HEK293 (cell line): ENCODE measurements at regions not wholly inside any gene's neighbourhood (a gene's known extent, or its start where the extent isn't known, plus 50 kb on each side); places are given as distances from the start of the nearest gene placed in this dataset.

ENCODE experiments used
- CTCF ChIA-PET: fragments of 350-600 bp; formaldehyde crosslinking; extraction: SDS; loops from one replicate; lab custom pipeline; 2021; ENCODE audit warnings: antibody characterized with exemption; lab: Yijun Ruan, JAX
- POLR2A ChIA-PET: fragments of 300-600 bp; formaldehyde crosslinking; extraction: SDS; loops from one replicate; lab custom pipeline; 2020; ENCODE audit warnings: antibody characterized with exemption, inconsistent platforms; lab: Yijun Ruan, JAX
- H3K27ac ChIP-seq: fragments of 200-500 bp; sonication (Bioruptor generic); 2 replicates; pipeline ENCODE4 v1.5.1; 2014; ENCODE audit warnings: low read depth, low read length, control low read depth, inconsistent platforms; ENCODE audit errors: extremely low read depth
- H3K36me3 ChIP-seq, 2 experiments: fragments of 200-500 bp in 1 of 2; sonication (Bioruptor generic) in 1 of 2; 1 replicate in 1 of 2; 2 replicates in 1 of 2; pipeline ENCODE4 v1.5.1; 2014 to 2017; ENCODE audit warnings: inconsistent platforms in 2 of 2, low read length in 2 of 2; ENCODE audit not compliant: control insufficient read depth in 2 of 2, insufficient read depth in 1 of 2
- H3K4me1 ChIP-seq: fragments of 200-500 bp; sonication (Bioruptor generic); 2 replicates; pipeline ENCODE4 v1.5.1; 2014; ENCODE audit warnings: mild to moderate bottlenecking, low read length, inconsistent platforms; ENCODE audit not compliant: control insufficient read depth, insufficient read depth
- H3K4me3 ChIP-seq: 2 replicates; pipeline ENCODE4 v1.5.1; 2011; ENCODE audit warnings: low read depth, mild to moderate bottlenecking, control low read depth, low read length, moderate library complexity
- H3K9me3 ChIP-seq: fragments of 200-500 bp; sonication (Bioruptor generic); 2 replicates; pipeline ENCODE4 v1.5.1; 2014; ENCODE audit warnings: low read depth, low read length, inconsistent platforms; ENCODE audit not compliant: control insufficient read depth, insufficient read depth
- GLI2 ChIP-seq: fragments of 450-650 bp; formaldehyde crosslinking; IDR thresholded peaks from 2 replicates; pipeline ENCODE4; 2017; ENCODE audit warnings: missing biosample characterization, missing genetic modification characterization, low read depth, borderline replicate concordance
- GLI4 ChIP-seq: fragments of 450-650 bp; formaldehyde crosslinking; IDR thresholded peaks from 2 replicates; pipeline ENCODE4 v1.5.1; 2016; ENCODE audit warnings: missing biosample characterization, missing genetic modification characterization
- HOXD13 ChIP-seq: sonication (generic); formaldehyde crosslinking; IDR thresholded peaks from 2 replicates; pipeline ENCODE4 v1.8.0; 2022; ENCODE audit warnings: missing genetic modification reagents, borderline replicate concordance
- MYNN ChIP-seq: fragments of 450-650 bp; formaldehyde crosslinking; IDR thresholded peaks from 2 replicates; pipeline ENCODE4 v1.5.1; 2016; ENCODE audit warnings: missing biosample characterization, missing genetic modification characterization, borderline replicate concordance
- PATZ1 ChIP-seq: fragments of 450-650 bp; formaldehyde crosslinking; IDR thresholded peaks from 2 replicates; pipeline ENCODE4 v1.5.1; 2016; ENCODE audit warnings: missing biosample characterization, missing genetic modification characterization
- PRDM1 ChIP-seq: fragments of 450-650 bp; formaldehyde crosslinking; IDR thresholded peaks from 2 replicates; pipeline ENCODE4; 2016; ENCODE audit warnings: missing biosample characterization, missing genetic modification characterization
- SCRT2 ChIP-seq: fragments of 450-650 bp; formaldehyde crosslinking; IDR thresholded peaks from 2 replicates; pipeline ENCODE4 v1.5.1; 2016; ENCODE audit warnings: missing biosample characterization, missing genetic modification characterization
- SP7 ChIP-seq: fragments of 450-650 bp; formaldehyde crosslinking; IDR thresholded peaks from 2 replicates; pipeline ENCODE4 v1.5.1; 2016; ENCODE audit warnings: missing biosample characterization, missing genetic modification characterization
- ZBTB20 ChIP-seq: fragments of 450-650 bp; formaldehyde crosslinking; IDR thresholded peaks from 2 replicates; pipeline ENCODE4 v1.5.1; 2016; ENCODE audit warnings: missing biosample characterization, missing genetic modification characterization
- ZIC2 ChIP-seq: fragments of 450-650 bp; formaldehyde crosslinking; IDR thresholded peaks from 2 replicates; pipeline ENCODE4 v1.5.1; 2016; ENCODE audit warnings: missing biosample characterization, missing genetic modification characterization
- ZNF155 ChIP-seq: fragments of 450-650 bp; formaldehyde crosslinking; IDR thresholded peaks from 2 replicates; pipeline ENCODE4 v1.5.1; 2016; ENCODE audit warnings: missing biosample characterization, missing genetic modification characterization
- ZNF214 ChIP-seq: fragments of 450-650 bp; formaldehyde crosslinking; IDR thresholded peaks from 2 replicates; pipeline ENCODE4 v1.5.1; 2017; ENCODE audit warnings: missing biosample characterization, mild to moderate bottlenecking, missing genetic modification characterization, borderline replicate concordance
- ZNF24 ChIP-seq: fragments of 450-650 bp; formaldehyde crosslinking; IDR thresholded peaks from 2 replicates; pipeline ENCODE4 v1.5.1; 2016; ENCODE audit warnings: missing biosample characterization, missing genetic modification characterization
- ZNF266 ChIP-seq: fragments of 450-650 bp; formaldehyde crosslinking; IDR thresholded peaks from 2 replicates; pipeline ENCODE4 v1.5.1; 2016; ENCODE audit warnings: missing biosample characterization, missing genetic modification characterization, low read depth
- ZNF324 ChIP-seq: fragments of 450-650 bp; formaldehyde crosslinking; IDR thresholded peaks from 2 replicates; pipeline ENCODE4 v1.5.1; 2016; ENCODE audit warnings: missing biosample characterization, missing genetic modification characterization
- ZNF350 ChIP-seq: fragments of 450-650 bp; formaldehyde crosslinking; IDR thresholded peaks from 2 replicates; pipeline ENCODE4 v1.5.0; 2017; ENCODE audit warnings: missing biosample characterization, mild to moderate bottlenecking, missing genetic modification characterization
- ZNF404 ChIP-seq: fragments of 450-650 bp; formaldehyde crosslinking; IDR thresholded peaks from 2 replicates; pipeline ENCODE4 v1.5.1; 2017; ENCODE audit warnings: missing biosample characterization, missing genetic modification characterization
- ZNF423 ChIP-seq: fragments of 450-650 bp; formaldehyde crosslinking; IDR thresholded peaks from 2 replicates; pipeline ENCODE4 v1.5.1; 2016; ENCODE audit warnings: missing biosample characterization, missing genetic modification characterization
- ZNF433 ChIP-seq: fragments of 450-650 bp; formaldehyde crosslinking; IDR thresholded peaks from 2 replicates; pipeline ENCODE4 v1.5.1; 2016; ENCODE audit warnings: missing biosample characterization, missing genetic modification characterization, low read depth
- ZNF473 ChIP-seq: fragments of 450-650 bp; formaldehyde crosslinking; IDR thresholded peaks from 2 replicates; pipeline ENCODE4 v1.5.1; 2017; ENCODE audit warnings: missing biosample characterization, missing genetic modification characterization
- ZNF48 ChIP-seq: fragments of 450-650 bp; formaldehyde crosslinking; IDR thresholded peaks from 2 replicates; pipeline ENCODE4 v1.5.1; 2016; ENCODE audit warnings: missing biosample characterization, missing genetic modification characterization
- ZNF501 ChIP-seq: fragments of 450-650 bp; formaldehyde crosslinking; IDR thresholded peaks from 2 replicates; pipeline ENCODE4 v1.5.1; 2016; ENCODE audit warnings: missing biosample characterization, missing genetic modification characterization
- ZNF513 ChIP-seq: fragments of 450-650 bp; IDR thresholded peaks from 2 replicates; pipeline ENCODE4 v1.5.1; 2018; ENCODE audit warnings: missing biosample characterization, missing genetic modification characterization
- ZNF529 ChIP-seq: fragments of 450-650 bp; formaldehyde crosslinking; IDR thresholded peaks from 2 replicates; pipeline ENCODE4 v1.5.1; 2017; ENCODE audit warnings: missing genetic modification characterization, missing biosample characterization; ENCODE audit not compliant: insufficient replicate concordance
- ZNF621 ChIP-seq: fragments of 450-650 bp; formaldehyde crosslinking; IDR thresholded peaks from 2 replicates; pipeline ENCODE4 v1.5.1; 2017; ENCODE audit warnings: missing biosample characterization, missing genetic modification characterization
- ZNF623 ChIP-seq: fragments of 450-650 bp; formaldehyde crosslinking; IDR thresholded peaks from 2 replicates; pipeline ENCODE4 v1.5.1; 2016; ENCODE audit warnings: missing biosample characterization, missing genetic modification characterization
- ZSCAN18 ChIP-seq: fragments of 450-650 bp; formaldehyde crosslinking; IDR thresholded peaks from 2 replicates; pipeline ENCODE4 v1.5.1; 2016; ENCODE audit warnings: missing biosample characterization, missing genetic modification characterization
- ZSCAN23 ChIP-seq: fragments of 450-650 bp; formaldehyde crosslinking; IDR thresholded peaks from 2 replicates; pipeline ENCODE4 v1.5.1; 2016; ENCODE audit warnings: missing biosample characterization, missing genetic modification characterization
- ZSCAN30 ChIP-seq: fragments of 450-650 bp; IDR thresholded peaks from 2 replicates; pipeline ENCODE4 v1.5.1; 2018; ENCODE audit warnings: missing biosample characterization, mild to moderate bottlenecking, missing genetic modification characterization, moderate library complexity
- TF ChIP-seq, protein P1 (sequence below): fragments of 450-650 bp; formaldehyde crosslinking; optimal IDR thresholded peaks from 2 replicates; pipeline ENCODE3; 2016; ENCODE audit warnings: missing biosample characterization, mild to moderate bottlenecking, missing genetic modification characterization

DNA sequence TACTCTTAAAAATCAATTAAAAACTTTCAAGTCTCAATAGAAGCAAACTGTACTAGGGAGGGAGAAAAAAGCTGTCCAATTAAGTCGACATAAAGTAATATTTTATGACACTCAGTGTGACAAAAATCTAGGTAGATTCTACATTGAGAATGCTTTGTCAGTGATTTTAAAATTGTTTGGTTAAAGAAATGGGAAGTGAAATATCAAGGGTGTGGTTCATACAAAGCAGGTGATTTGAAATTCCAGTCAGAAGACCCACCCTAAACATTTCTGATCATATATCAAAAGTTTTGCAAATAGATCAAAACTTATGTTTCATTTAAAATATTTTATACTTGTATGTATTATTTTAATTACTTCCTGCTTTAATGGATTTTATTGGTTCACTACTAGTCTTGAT, 338.9 kb upstream of the DCC start:
- ChIA-PET POLR2A (no interaction called here), CTCF (no interaction called here)
- Histone ChIP-seq H3K9me3 (no peaks in the 10 kb centered on the region), H3K4me1 (no peaks in the 10 kb centered on the region), H3K4me3 (no peak overlapping the region), H3K36me3 (no peaks in the 10 kb centered on the region), H3K27ac (no peak overlapping the region)
- no peak for TF ChIP-seq SP7
- TF ChIP-seq ZNF501 (tag by site-specific recombination), result no peak
- no peak for TF ChIP-seq HOXD13
- no peak for TF ChIP-seq ZNF350 (tag by site-specific recombination)
- no peak for TF ChIP-seq ZNF433 (tag by site-specific recombination)
- TF ChIP-seq ZNF324, result no peak
- TF ChIP-seq PATZ1 (tag by site-specific recombination), result no peak
- TF ChIP-seq ZNF623 (tag by site-specific recombination), result no peak
- TF ChIP-seq ZNF24 (tag by site-specific recombination), result no peak
- no peak for TF ChIP-seq ZBTB20 (tag by site-specific recombination)
- TF ChIP-seq ZNF404 (tag by site-specific recombination), result no peak
- TF ChIP-seq ZSCAN18 (tag by site-specific recombination), result no peak
- TF ChIP-seq ZNF473, result no peak

DNA sequence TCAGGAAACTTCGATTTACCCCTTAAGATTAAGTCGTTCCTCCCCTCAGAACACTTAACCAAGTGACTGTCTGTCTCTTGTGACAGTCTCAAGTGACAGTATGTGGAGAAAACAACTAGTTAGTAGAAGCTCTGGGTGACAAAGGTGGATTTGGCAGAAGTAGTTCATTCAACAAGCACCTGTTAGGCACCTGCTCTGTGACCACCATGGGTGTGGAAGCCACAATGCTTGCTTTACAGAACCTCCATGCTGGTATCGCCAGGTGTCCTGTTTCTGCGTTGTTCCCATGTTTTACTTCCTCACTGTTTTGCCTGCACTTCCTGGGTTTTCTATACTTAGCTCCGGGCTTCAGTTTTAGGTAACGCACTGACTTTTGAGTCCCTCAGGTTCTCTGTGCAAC, 337.4 kb upstream of the DCC start:
- Histone ChIP-seq H3K4me1 (no peaks in the 10 kb centered on the region), H3K9me3 (no peaks in the 10 kb centered on the region), H3K4me3 (no peak overlapping the region), H3K36me3 (no peaks in the 10 kb centered on the region), H3K27ac (no peak overlapping the region)
- ChIA-PET POLR2A (no interaction called here), CTCF (interaction anchor here (0.7 kb wide), 1 partner anchor 19 kb away, joined by 3 read pairs; no protein-coding TSS in a partner anchor)
- TF ChIP-seq, protein P1, sequence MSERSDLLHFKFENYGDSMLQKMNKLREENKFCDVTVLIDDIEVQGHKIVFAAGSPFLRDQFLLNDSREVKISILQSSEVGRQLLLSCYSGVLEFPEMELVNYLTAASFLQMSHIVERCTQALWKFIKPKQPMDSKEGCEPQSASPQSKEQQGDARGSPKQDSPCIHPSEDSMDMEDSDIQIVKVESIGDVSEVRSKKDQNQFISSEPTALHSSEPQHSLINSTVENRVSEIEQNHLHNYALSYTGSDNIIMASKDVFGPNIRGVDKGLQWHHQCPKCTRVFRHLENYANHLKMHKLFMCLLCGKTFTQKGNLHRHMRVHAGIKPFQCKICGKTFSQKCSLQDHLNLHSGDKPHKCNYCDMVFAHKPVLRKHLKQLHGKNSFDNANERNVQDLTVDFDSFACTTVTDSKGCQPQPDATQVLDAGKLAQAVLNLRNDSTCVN, result no peak
- TF ChIP-seq GLI4 (no peak), SCRT2 (tag by site-specific recombination) (peak; percentile 49), ZNF155 (tag by site-specific recombination) (no peak)

DNA sequence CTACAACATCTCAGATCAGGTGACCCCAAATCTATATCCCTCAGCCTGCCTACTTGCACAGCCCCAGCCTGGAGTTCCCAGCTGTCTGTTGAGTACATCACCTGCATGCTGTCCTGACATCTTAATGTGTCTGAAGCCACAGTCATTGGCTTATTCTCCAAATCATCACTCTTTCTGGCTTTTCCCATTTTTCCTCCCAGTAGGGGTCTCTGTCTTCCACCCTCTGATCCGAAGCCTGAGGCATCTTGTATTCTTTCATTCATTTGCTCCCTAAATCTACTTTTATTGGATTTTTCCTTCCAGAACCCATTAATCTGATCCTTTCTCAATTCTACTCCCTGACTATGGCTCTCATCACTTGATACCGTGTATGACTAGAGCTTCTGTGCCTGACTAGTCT, 332.9 kb upstream of the DCC start:
- POLR2A ChIA-PET, result no interaction called here
- Histone ChIP-seq H3K9me3 (no peaks in the 10 kb centered on the region), H3K4me3 (no peak overlapping the region), H3K27ac (no peak overlapping the region), H3K36me3 (no peaks in the 10 kb centered on the region), H3K4me1 (no peaks in the 10 kb centered on the region)
- CTCF ChIA-PET, result interaction anchor here (0.7 kb wide), 2 partner anchors 10 to 280 kb away, joined by 3 read pairs; no protein-coding TSS in a partner anchor
- TF ChIP-seq ZSCAN30 (tag by site-specific recombination) (no peak), ZNF214 (tag by site-specific recombination) (no peak), PRDM1 (no peak), ZSCAN23 (no peak), ZNF48 (tag by site-specific recombination) (no peak), ZNF621 (no peak), ZNF423 (no peak), MYNN (tag by site-specific recombination) (no peak), GLI2 (tag by site-specific recombination) (no peak), ZIC2 (tag by site-specific recombination) (no peak), ZNF513 (tag by site-specific recombination) (no peak), ZNF501 (tag by site-specific recombination) (no peak), ZNF529 (tag by site-specific recombination) (no peak), ZNF266 (tag by site-specific recombination) (no peak)
